ENCODE measurements at regions not wholly inside any gene's neighbourhood (a gene's known extent, or its start where the extent isn't known, plus 50 kb on each side); places are given as distances from the start of the nearest gene placed in this dataset.
"Not testable (repeated sequence)": the region's sequence is repeated elsewhere in the genome, so short reads cannot be mapped to it uniquely, and the experiment has no call there.

GRCh38 chrX:500481-501010 lies 113.8 kb upstream of the PPP2R3B start:
- H3K27me3 ChIP-seq (replicated peaks in 1 of 2; ENCODE audit: control insufficient read depth in 2 of 2, extremely low read depth in 1 of 2, insufficient read depth in 2 of 2, low read length in 1 of 2) = peaks cover 3 to 49% of the 10 kb centered on the region in 2 experiments
- no peaks in the 10 kb centered on the region for H3K36me3 ChIP-seq (ENCODE audit: control insufficient read depth in 2 of 2, extremely low read depth in 1 of 2, insufficient read depth in 1 of 2, low read length in 1 of 2)
- H3K4me1 Mint-ChIP-seq = peaks cover 0 to 5% (median 4%) of the 10 kb centered on the region in 3 donors
- no peak overlapping the region for H3K4me3 Mint-ChIP-seq
- peaks cover 3 to 13% (median 13%) of the 10 kb centered on the region in 3 donors for H3K9me3 Mint-ChIP-seq
- H3K36me3 Mint-ChIP-seq = no peaks in the 10 kb centered on the region
- ATAC-seq (replicated peaks in 1 of 4) (no peak), DNase-seq (no peak)
- H3K9me3 ChIP-seq = no peaks in the 10 kb centered on the region
- no peak overlapping the region for H3K27ac ChIP-seq (ENCODE audit: low read length)
- ChIA-PET POLR2A (no interaction called here), CTCF (no interaction called here)
- H3K27ac Mint-ChIP-seq = no peak overlapping the region
- peaks cover 0 to 4% of the 10 kb centered on the region in 2 experiments for H3K4me1 ChIP-seq (ENCODE audit: control insufficient read depth in 1 of 2, extremely low read depth in 1 of 2, insufficient read depth in 2 of 2, low read length in 2 of 2)
- WGBS (ENCODE audit: insufficient coverage) = 72% methylated on average over 26 of the region's 31 CpGs
- H3K4me3 ChIP-seq (ENCODE audit: control insufficient read depth in 1 of 2, extremely low read depth in 1 of 2, low read length in 1 of 2) = no peak overlapping the region
- H3K27me3 Mint-ChIP-seq = peaks cover 19 to 30% of the 10 kb centered on the region in 2 donors

GRCh38 chrX:506341-506740 lies 119.6 kb upstream of the PPP2R3B start:
- H3K36me3 ChIP-seq (ENCODE audit: control insufficient read depth in 2 of 2, extremely low read depth in 1 of 2, insufficient read depth in 1 of 2, low read length in 1 of 2) = no peaks in the 10 kb centered on the region
- Mint-ChIP-seq H3K9me3 (peaks cover 12 to 32% (median 20%) of the 10 kb centered on the region in 3 donors), H3K4me1 (no peaks in the 10 kb centered on the region)

GRCh38 chrX:508163-508562 lies 121.5 kb upstream of the PPP2R3B start:
- Mint-ChIP-seq H3K27ac (no peak overlapping the region), H3K4me3 (no peak overlapping the region), H3K9me3 (peaks cover 7 to 19% (median 8%) of the 10 kb centered on the region in 3 donors), H3K27me3 (peaks cover 1 to 13% of the 10 kb centered on the region in 2 donors), H3K36me3 (no peaks in the 10 kb centered on the region), H3K4me1 (no peaks in the 10 kb centered on the region)
- CTCF ChIA-PET = no interaction called here
- peaks cover 0 to 2% of the 10 kb centered on the region in 2 experiments for H3K27me3 ChIP-seq (replicated peaks in 1 of 2; ENCODE audit: control insufficient read depth in 2 of 2, extremely low read depth in 1 of 2, insufficient read depth in 2 of 2, low read length in 1 of 2)
- no peak overlapping the region for H3K27ac ChIP-seq (ENCODE audit: low read length)
- no peak for ATAC-seq (replicated peaks in 1 of 4)
- 77% methylated on average over 5 of the region's 8 CpGs for WGBS (ENCODE audit: insufficient coverage)
- no peaks in the 10 kb centered on the region for H3K9me3 ChIP-seq
- H3K4me3 ChIP-seq (ENCODE audit: control insufficient read depth in 1 of 2, extremely low read depth in 1 of 2, low read length in 1 of 2) = no peak overlapping the region
- H3K36me3 ChIP-seq (ENCODE audit: control insufficient read depth in 2 of 2, extremely low read depth in 1 of 2, insufficient read depth in 1 of 2, low read length in 1 of 2) = no peaks in the 10 kb centered on the region
- DNase-seq = no peak
- H3K4me1 ChIP-seq (ENCODE audit: control insufficient read depth in 1 of 2, extremely low read depth in 1 of 2, insufficient read depth in 2 of 2, low read length in 2 of 2) = no peaks in the 10 kb centered on the region
- POLR2A ChIA-PET = no interaction called here

More at GRCh38 chrX:506341-506740, 119.6 kb upstream of the PPP2R3B start:
- ATAC-seq (replicated peaks in 1 of 4) = no peak
- Mint-ChIP-seq H3K27me3 (peaks cover 12 to 27% of the 10 kb centered on the region in 2 donors), H3K36me3 (no peaks in the 10 kb centered on the region), H3K27ac (no peak overlapping the region), H3K4me3 (no peak overlapping the region)
- Histone ChIP-seq H3K4me1 (ENCODE audit: control insufficient read depth in 1 of 2, extremely low read depth in 1 of 2, insufficient read depth in 2 of 2, low read length in 2 of 2) (no peaks in the 10 kb centered on the region), H3K27me3 (replicated peaks in 1 of 2; ENCODE audit: control insufficient read depth in 2 of 2, extremely low read depth in 1 of 2, insufficient read depth in 2 of 2, low read length in 1 of 2) (peaks cover 0 to 10% of the 10 kb centered on the region in 2 experiments), H3K27ac (ENCODE audit: low read length) (no peak overlapping the region), H3K4me3 (ENCODE audit: control insufficient read depth in 1 of 2, extremely low read depth in 1 of 2, low read length in 1 of 2) (no peak overlapping the region), H3K9me3 (no peaks in the 10 kb centered on the region)
- CTCF ChIA-PET = no interaction called here
- DNase-seq = no peak
- 40% methylated on average over 4 of the region's 8 CpGs for WGBS (ENCODE audit: insufficient coverage)
- POLR2A ChIA-PET = no interaction called here

- H3K36me3 ChIP-seq (ENCODE audit: control insufficient read depth in 2 of 2, extremely low read depth in 1 of 2, insufficient read depth in 1 of 2, low read length in 1 of 2); ATAC-seq (replicated peaks in 1 of 4); H3K9me3 ChIP-seq; H3K36me3 Mint-ChIP-seq; H3K27ac Mint-ChIP-seq; H3K4me3 Mint-ChIP-seq; CTCF ChIA-PET; H3K4me3 ChIP-seq (ENCODE audit: control insufficient read depth in 1 of 2, extremely low read depth in 1 of 2, low read length in 1 of 2); H3K27me3 ChIP-seq (replicated peaks in 1 of 2; ENCODE audit: control insufficient read depth in 2 of 2, extremely low read depth in 1 of 2, insufficient read depth in 2 of 2, low read length in 1 of 2); H3K4me1 ChIP-seq (ENCODE audit: control insufficient read depth in 1 of 2, extremely low read depth in 1 of 2, insufficient read depth in 2 of 2, low read length in 2 of 2); DNase-seq; H3K27ac ChIP-seq (ENCODE audit: low read length); POLR2A ChIA-PET; H3K4me1 Mint-ChIP-seq: not testable (repeated sequence)
- H3K9me3 Mint-ChIP-seq = peaks cover 7 to 19% (median 8%) of the 10 kb centered on the region in 3 donors
- no CpG with 5 or more reads among the region's 5 CpGs for WGBS (ENCODE audit: insufficient coverage)
- peaks cover 1 to 13% of the 10 kb centered on the region in 2 donors for H3K27me3 Mint-ChIP-seq
These were observed 121.8 kb upstream of the SHOX start for GRCh38 chrX:508821-509220.

- DNase-seq; H3K27ac Mint-ChIP-seq; POLR2A ChIA-PET; H3K27me3 ChIP-seq (replicated peaks in 1 of 2; ENCODE audit: control insufficient read depth in 2 of 2, extremely low read depth in 1 of 2, insufficient read depth in 2 of 2, low read length in 1 of 2); H3K4me3 ChIP-seq (ENCODE audit: control insufficient read depth in 1 of 2, extremely low read depth in 1 of 2, low read length in 1 of 2); H3K27ac ChIP-seq (ENCODE audit: low read length); H3K4me1 Mint-ChIP-seq; H3K36me3 ChIP-seq (ENCODE audit: control insufficient read depth in 2 of 2, extremely low read depth in 1 of 2, insufficient read depth in 1 of 2, low read length in 1 of 2); H3K4me3 Mint-ChIP-seq; H3K9me3 ChIP-seq; H3K36me3 Mint-ChIP-seq; CTCF ChIA-PET; H3K4me1 ChIP-seq (ENCODE audit: control insufficient read depth in 1 of 2, extremely low read depth in 1 of 2, insufficient read depth in 2 of 2, low read length in 2 of 2); H3K27me3 Mint-ChIP-seq; ATAC-seq (replicated peaks in 1 of 4): not testable (repeated sequence)
- H3K9me3 Mint-ChIP-seq = peaks cover 8 to 19% (median 8%) of the 10 kb centered on the region in 3 donors
- WGBS (ENCODE audit: insufficient coverage) = 94% methylated on average over 2 of the region's 4 CpGs
These were observed 119.5 kb upstream of the SHOX start for GRCh38 chrX:511089-511488.

- Histone ChIP-seq H3K4me1 (ENCODE audit: control insufficient read depth in 1 of 2, extremely low read depth in 1 of 2, insufficient read depth in 2 of 2, low read length in 2 of 2) (no peaks in the 10 kb centered on the region), H3K27ac (ENCODE audit: low read length) (no peak overlapping the region), H3K36me3 (ENCODE audit: control insufficient read depth in 2 of 2, extremely low read depth in 1 of 2, insufficient read depth in 1 of 2, low read length in 1 of 2) (no peaks in the 10 kb centered on the region), H3K9me3 (no peaks in the 10 kb centered on the region), H3K27me3 (replicated peaks in 1 of 2; ENCODE audit: control insufficient read depth in 2 of 2, extremely low read depth in 1 of 2, insufficient read depth in 2 of 2, low read length in 1 of 2) (no peaks in the 10 kb centered on the region), H3K4me3 (ENCODE audit: control insufficient read depth in 1 of 2, extremely low read depth in 1 of 2, low read length in 1 of 2) (no peak overlapping the region)
- Mint-ChIP-seq H3K36me3 (no peaks in the 10 kb centered on the region), H3K9me3 (peaks cover 2 to 16% (median 6%) of the 10 kb centered on the region in 3 donors), H3K4me3 (no peak overlapping the region), H3K4me1 (peaks cover 0 to 7% (median 0%) of the 10 kb centered on the region in 3 donors), H3K27me3 (peaks cover 12 to 15% of the 10 kb centered on the region in 2 donors), H3K27ac (no peak overlapping the region)
- DNase-seq (no peak), ATAC-seq (replicated peaks in 1 of 4) (no peak)
- ChIA-PET POLR2A (no interaction called here), CTCF (no interaction called here)
- WGBS (ENCODE audit: insufficient coverage) = no CpG with 5 or more reads among the region's 12 CpGs
These were observed 112.3 kb upstream of the SHOX start for GRCh38 chrX:518319-518718.

GRCh38 chrX:519741-520140 lies 110.8 kb upstream of the SHOX start:
- WGBS (ENCODE audit: insufficient coverage) = 24% methylated on average over 8 of the region's 9 CpGs
- Mint-ChIP-seq H3K36me3 (no peaks in the 10 kb centered on the region), H3K9me3 (peaks cover 2 to 20% (median 6%) of the 10 kb centered on the region in 3 donors)

More at GRCh38 chrX:519741-520140, 110.8 kb upstream of the SHOX start:
- ChIA-PET CTCF (no interaction called here), POLR2A (no interaction called here)
- ATAC-seq (replicated peaks in 1 of 4) = no peak
- Mint-ChIP-seq H3K27me3 (peaks cover 12 to 15% of the 10 kb centered on the region in 2 donors), H3K4me1 (peaks cover 0 to 7% (median 0%) of the 10 kb centered on the region in 3 donors), H3K4me3 (no peak overlapping the region), H3K27ac (no peak overlapping the region)
- DNase-seq = no peak
- no peaks in the 10 kb centered on the region for H3K27me3 ChIP-seq (replicated peaks in 1 of 2; ENCODE audit: control insufficient read depth in 2 of 2, extremely low read depth in 1 of 2, insufficient read depth in 2 of 2, low read length in 1 of 2)
- no peak overlapping the region for H3K27ac ChIP-seq (ENCODE audit: low read length)
- no peaks in the 10 kb centered on the region for H3K36me3 ChIP-seq (ENCODE audit: control insufficient read depth in 2 of 2, extremely low read depth in 1 of 2, insufficient read depth in 1 of 2, low read length in 1 of 2)
- no peaks in the 10 kb centered on the region for H3K9me3 ChIP-seq
- H3K4me3 ChIP-seq (ENCODE audit: control insufficient read depth in 1 of 2, extremely low read depth in 1 of 2, low read length in 1 of 2) = no peak overlapping the region
- no peaks in the 10 kb centered on the region for H3K4me1 ChIP-seq (ENCODE audit: control insufficient read depth in 1 of 2, extremely low read depth in 1 of 2, insufficient read depth in 2 of 2, low read length in 2 of 2)

All from T-cell (primary cell).